Liver (tissue), 8 donors: ENCODE measurements at regions not wholly inside any gene's neighbourhood (a gene's known extent, or its start where the extent isn't known, plus 50 kb on each side); places are given as distances from the start of the nearest gene placed in this dataset.

Experiments
- DNase-seq: peaks from one replicate; pipeline ENCODE4 v3.0.0-alpha.2; 2017; ENCODE audit warnings: low spot score
- H3K27ac ChIP-seq, 2 donors: one replicate each; pipeline ENCODE4 v1.7.0; 2013; ENCODE audit warnings: inconsistent platforms in 2 of 2, low read length in 2 of 2, control low read depth in 1 of 2, low read depth in 1 of 2, mild to moderate bottlenecking in 1 of 2
- H3K27me3 ChIP-seq, 4 donors: one replicate each; pipeline versions ENCODE4 v1.6.1 to v1.7.0; 2013; ENCODE audit warnings: low read length in 3 of 4, inconsistent platforms in 1 of 4, mild to moderate bottlenecking in 1 of 4, moderate library complexity in 1 of 4; ENCODE audit not compliant: control insufficient read depth in 4 of 4, insufficient read depth in 4 of 4
- H3K36me3 ChIP-seq, 4 donors: one replicate each; pipeline versions ENCODE4 v1.6.1 to v1.7.0; 2013; ENCODE audit warnings: low read length in 3 of 4, mild to moderate bottlenecking in 3 of 4, low read depth in 1 of 4, moderate library complexity in 1 of 4; ENCODE audit not compliant: control insufficient read depth in 4 of 4, insufficient read depth in 3 of 4
- H3K4me1 ChIP-seq, 4 donors: one replicate each; pipeline versions ENCODE4 v1.6.1 to v1.7.0; 2013; ENCODE audit warnings: low read length in 3 of 4, mild to moderate bottlenecking in 3 of 4, moderate library complexity in 1 of 4; ENCODE audit not compliant: control insufficient read depth in 4 of 4, insufficient read depth in 4 of 4
- H3K4me3 ChIP-seq, 3 donors: one replicate each; pipeline versions ENCODE4 v1.6.1 to v1.7.0; 2013; ENCODE audit warnings: low read length in 3 of 3, control low read depth in 1 of 3, low read depth in 1 of 3, mild to moderate bottlenecking in 1 of 3
- H3K9ac ChIP-seq, 2 donors: one replicate each; pipeline ENCODE4 v1.7.0; 2013; ENCODE audit warnings: low read length in 2 of 2, mild to moderate bottlenecking in 2 of 2, moderate library complexity in 2 of 2, control low read depth in 1 of 2, low read depth in 1 of 2
- H3K9me3 ChIP-seq, 4 donors: one replicate each; pipeline versions ENCODE4 v1.6.1 to v1.7.0; 2013; ENCODE audit warnings: low read length in 3 of 4; ENCODE audit not compliant: control insufficient read depth in 4 of 4
- EGR1 ChIP-seq, 2 donors: IDR thresholded peaks; 2 replicates each; pipeline ENCODE4 v1.6.1; 2016 to 2018; ENCODE audit warnings: antibody characterized with exemption in 2 of 2, low read depth in 2 of 2
- FOXA1 ChIP-seq: IDR thresholded peaks from 2 replicates; pipeline ENCODE4 v1.6.1; 2016; ENCODE audit warnings: antibody characterized with exemption
- FOXA2 ChIP-seq: IDR thresholded peaks from 2 replicates; pipeline ENCODE4 v1.6.1; 2016; ENCODE audit warnings: antibody characterized with exemption
- GABPA ChIP-seq, 2 donors: IDR thresholded peaks in 1 of 2; conservative IDR thresholded peaks in 1 of 2; 2 replicates each; pipeline ENCODE4 v1.6.1; 2016; ENCODE audit warnings: antibody characterized with exemption in 2 of 2, mild to moderate bottlenecking in 1 of 2, moderate library complexity in 1 of 2
- HNF4A ChIP-seq, 2 donors: conservative IDR thresholded peaks; 2 replicates each; pipeline ENCODE4 v1.6.1; 2016; ENCODE audit warnings: antibody characterized with exemption in 2 of 2, mild to moderate bottlenecking in 2 of 2
- HNF4G ChIP-seq: IDR thresholded peaks from 2 replicates; pipeline ENCODE4 v1.6.1; 2016; ENCODE audit warnings: antibody characterized with exemption
- JUND ChIP-seq, 2 donors: IDR thresholded peaks; 2 replicates each; pipeline ENCODE4 v1.6.1; 2016; ENCODE audit warnings: antibody characterized with exemption in 2 of 2
- RAD21 ChIP-seq, 2 donors: IDR thresholded peaks; 2 replicates each; pipeline ENCODE4 v1.6.1; 2016; ENCODE audit warnings: antibody characterized with exemption in 2 of 2, mild to moderate bottlenecking in 2 of 2
- REST ChIP-seq: IDR thresholded peaks from 2 replicates; pipeline ENCODE4 v1.6.1; 2016; ENCODE audit warnings: antibody characterized with exemption, mild to moderate bottlenecking
- RXRA ChIP-seq, 2 donors: IDR thresholded peaks; 2 replicates each; pipeline ENCODE4 v1.6.1; 2017 to 2018; ENCODE audit warnings: antibody characterized with exemption in 2 of 2, mild to moderate bottlenecking in 1 of 2
- SP1 ChIP-seq: IDR thresholded peaks from 2 replicates; pipeline ENCODE4 v1.6.1; 2018; ENCODE audit warnings: antibody characterized with exemption, mild to moderate bottlenecking
- TAF1 ChIP-seq: conservative IDR thresholded peaks from 2 replicates; pipeline ENCODE4 v1.6.1; 2016; ENCODE audit warnings: antibody characterized with exemption, mild to moderate bottlenecking
- ZBTB33 ChIP-seq: IDR thresholded peaks from 2 replicates; pipeline ENCODE4 v1.6.1; 2016; ENCODE audit warnings: antibody characterized with exemption
- WGBS: extraction: QIAGEN DNeasy Blood & Tissue Kit; methylation state at CpG from one replicate; pipeline ENCODE4 v1.1.7; 2013; 5-methylcytosine and 5-hydroxymethylcytosine counted together
- TF ChIP-seq, protein P1 (sequence below): fragments of 150-350 bp; IDR thresholded peaks from 2 replicates; pipeline ENCODE4 v1.5.1; 2017; ENCODE audit warnings: improper control_type of control experiment, low read depth, low read length; ENCODE audit not compliant: missing input control
- TF ChIP-seq, protein P2 (sequence below): IDR thresholded peaks from 2 replicates; pipeline ENCODE4 v1.6.1; 2016; ENCODE audit warnings: antibody characterized with exemption
- TF ChIP-seq, protein P3 (sequence below): IDR thresholded peaks from 2 replicates; pipeline ENCODE4 v1.6.1; 2016; ENCODE audit warnings: antibody characterized with exemption
- donor health status: healthy.
- donor health status: healthy.
- donor health status: healthy.
- donor health status: healthy.
- donor health status: healthy.

- Histone ChIP-seq H3K27ac (no peak overlapping the region), H3K36me3 (no peaks in the 10 kb centered on the region), H3K9ac (no peak overlapping the region), H3K4me1 (no peaks in the 10 kb centered on the region), H3K27me3 (peaks cover 0 to 4% (median 0%) of the 10 kb centered on the region in 4 donors), H3K9me3 (peaks cover 0 to under 1% (median under 1%) of the 10 kb centered on the region in 4 donors), H3K4me3 (no peak overlapping the region)
- TF ChIP-seq GABPA (IDR thresholded peaks at IDR 0.05 in 1 of 2, conservative IDR thresholded peaks at IDR 0.05 in 1 of 2) (no peak), RAD21 (IDR thresholded peaks at IDR 0.05) (no peak), FOXA2 (no peak), EGR1 (IDR thresholded peaks at IDR 0.05; ENCODE audit: low read depth in 2 of 2) (no peak), TAF1 (no peak), REST (no peak), FOXA1 (no peak), JUND (IDR thresholded peaks at IDR 0.05) (no peak), HNF4G (no peak), SP1 (no peak), RXRA (IDR thresholded peaks at IDR 0.05) (no peak), ZBTB33 (no peak), HNF4A (conservative IDR thresholded peaks at IDR 0.05) (no peak)
- TF ChIP-seq, protein P1, sequence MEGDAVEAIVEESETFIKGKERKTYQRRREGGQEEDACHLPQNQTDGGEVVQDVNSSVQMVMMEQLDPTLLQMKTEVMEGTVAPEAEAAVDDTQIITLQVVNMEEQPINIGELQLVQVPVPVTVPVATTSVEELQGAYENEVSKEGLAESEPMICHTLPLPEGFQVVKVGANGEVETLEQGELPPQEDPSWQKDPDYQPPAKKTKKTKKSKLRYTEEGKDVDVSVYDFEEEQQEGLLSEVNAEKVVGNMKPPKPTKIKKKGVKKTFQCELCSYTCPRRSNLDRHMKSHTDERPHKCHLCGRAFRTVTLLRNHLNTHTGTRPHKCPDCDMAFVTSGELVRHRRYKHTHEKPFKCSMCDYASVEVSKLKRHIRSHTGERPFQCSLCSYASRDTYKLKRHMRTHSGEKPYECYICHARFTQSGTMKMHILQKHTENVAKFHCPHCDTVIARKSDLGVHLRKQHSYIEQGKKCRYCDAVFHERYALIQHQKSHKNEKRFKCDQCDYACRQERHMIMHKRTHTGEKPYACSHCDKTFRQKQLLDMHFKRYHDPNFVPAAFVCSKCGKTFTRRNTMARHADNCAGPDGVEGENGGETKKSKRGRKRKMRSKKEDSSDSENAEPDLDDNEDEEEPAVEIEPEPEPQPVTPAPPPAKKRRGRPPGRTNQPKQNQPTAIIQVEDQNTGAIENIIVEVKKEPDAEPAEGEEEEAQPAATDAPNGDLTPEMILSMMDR = no peak
- TF ChIP-seq, protein P2, sequence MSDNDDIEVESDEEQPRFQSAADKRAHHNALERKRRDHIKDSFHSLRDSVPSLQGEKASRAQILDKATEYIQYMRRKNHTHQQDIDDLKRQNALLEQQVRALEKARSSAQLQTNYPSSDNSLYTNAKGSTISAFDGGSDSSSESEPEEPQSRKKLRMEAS = no peak
- TF ChIP-seq, protein P3, sequence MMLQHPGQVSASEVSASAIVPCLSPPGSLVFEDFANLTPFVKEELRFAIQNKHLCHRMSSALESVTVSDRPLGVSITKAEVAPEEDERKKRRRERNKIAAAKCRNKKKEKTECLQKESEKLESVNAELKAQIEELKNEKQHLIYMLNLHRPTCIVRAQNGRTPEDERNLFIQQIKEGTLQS = no peak
- DNase-seq = no peak
- WGBS = 55% methylated on average over 2 of the region's 2 CpGs
Measured at GRCh38 chr13:102935896-102936321, 90.1 kb downstream of the ERCC5 start.

DNA sequence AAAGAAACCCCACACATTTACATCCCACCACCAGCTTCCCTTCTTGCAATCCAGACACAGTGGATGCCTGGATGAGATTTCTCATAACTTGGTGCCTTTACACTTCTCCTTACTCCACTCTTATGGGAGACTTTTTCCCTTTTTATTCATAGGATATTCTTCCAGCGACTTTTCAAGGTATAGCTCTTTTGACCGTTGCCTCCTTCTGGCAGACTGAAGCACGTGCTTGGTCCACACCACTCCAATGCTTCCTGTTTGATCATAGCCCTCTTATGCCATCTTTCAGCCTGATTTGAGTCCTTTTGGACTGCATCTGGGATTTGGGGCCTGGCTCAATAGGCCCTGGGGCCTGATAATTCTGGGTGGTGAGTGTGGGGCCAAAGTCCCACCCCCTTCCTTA lies 87.7 kb downstream of the ERCC5 start:
- no peak for DNase-seq
- Histone ChIP-seq H3K9me3 (no peaks in the 10 kb centered on the region), H3K27me3 (peaks cover 0 to 3% (median 0%) of the 10 kb centered on the region in 4 donors), H3K4me3 (no peak overlapping the region), H3K9ac (no peak overlapping the region), H3K4me1 (no peaks in the 10 kb centered on the region), H3K36me3 (no peaks in the 10 kb centered on the region), H3K27ac (no peak overlapping the region)
- no peak for TF ChIP-seq HNF4G
- TF ChIP-seq, protein P1 = no peak
- 91% methylated on average over 3 of the region's 3 CpGs for WGBS
